ENCODE measurements at regions not wholly inside any gene's neighbourhood (a gene's known extent, or its start where the extent isn't known, plus 50 kb on each side); places are given as distances from the start of the nearest gene placed in this dataset.

GRCh38 chr4:82200046-82200445, 173.7 kb downstream of the HNRNPD start:
- WGBS, 2 experiments (ENCODE audit: insufficient coverage in 1 of 2, insufficient read length in 1 of 2), result 80% methylated on average over 1 of the region's 1 CpG; no CpG with 5 or more reads in 1 of the 2 experiments

GRCh38 chr4:82194329-82194728, 179.5 kb downstream of the HNRNPD start:
- WGBS, 2 experiments (ENCODE audit: insufficient coverage in 1 of 2, insufficient read length in 1 of 2), result 89 to 94% methylated on average over 3 to 4 of the region's 4 CpGs
- Mint-ChIP-seq H3K9me3 (no peaks in the 10 kb centered on the region), H3K36me3 (ENCODE audit: low read depth) (no peaks in the 10 kb centered on the region), H3K4me1 (no peaks in the 10 kb centered on the region), H3K27me3 (ENCODE audit: insufficient read depth) (no peaks in the 10 kb centered on the region), H3K4me3 (no peak overlapping the region), H3K27ac (no peak overlapping the region)
- Histone ChIP-seq H3K4me1 (ENCODE audit: control insufficient read depth, insufficient read depth, low read length) (no peaks in the 10 kb centered on the region), H3K27ac (ENCODE audit: low read depth, low read length) (no peak overlapping the region), H3K27me3 (ENCODE audit: control insufficient read depth, insufficient read depth, low read length, poor library complexity, severe bottlenecking) (no peaks in the 10 kb centered on the region), H3K4me3 (ENCODE audit: low read length) (no peak overlapping the region), H3K9ac (ENCODE audit: extremely low read depth, low read length, poor library complexity, severe bottlenecking) (no peak overlapping the region), H3K9me3 (ENCODE audit: control insufficient read depth, low read length) (no peaks in the 10 kb centered on the region), H3K36me3 (ENCODE audit: control insufficient read depth, insufficient read depth, low read length) (no peaks in the 10 kb centered on the region)
- no peak for TF ChIP-seq CTCF (conservative IDR thresholded peaks at IDR 0.05)
- no peak for DNase-seq

More at GRCh38 chr4:82200046-82200445, 173.7 kb downstream of the HNRNPD start:
- Histone ChIP-seq H3K36me3 (ENCODE audit: control insufficient read depth, insufficient read depth, low read length) (no peaks in the 10 kb centered on the region), H3K9me3 (ENCODE audit: control insufficient read depth, low read length) (no peaks in the 10 kb centered on the region), H3K27me3 (ENCODE audit: control insufficient read depth, insufficient read depth, low read length, poor library complexity, severe bottlenecking) (no peaks in the 10 kb centered on the region), H3K4me1 (ENCODE audit: control insufficient read depth, insufficient read depth, low read length) (no peaks in the 10 kb centered on the region), H3K9ac (ENCODE audit: extremely low read depth, low read length, poor library complexity, severe bottlenecking) (no peak overlapping the region), H3K27ac (ENCODE audit: low read depth, low read length) (no peak overlapping the region), H3K4me3 (ENCODE audit: low read length) (no peak overlapping the region)
- Mint-ChIP-seq H3K9me3 (no peaks in the 10 kb centered on the region), H3K36me3 (ENCODE audit: low read depth) (no peaks in the 10 kb centered on the region), H3K27ac (no peak overlapping the region), H3K4me1 (no peaks in the 10 kb centered on the region), H3K27me3 (ENCODE audit: insufficient read depth) (no peaks in the 10 kb centered on the region), H3K4me3 (no peak overlapping the region)
- no peak for TF ChIP-seq CTCF (conservative IDR thresholded peaks at IDR 0.05)
- no peak for DNase-seq

- 77 to 97% methylated on average over 3 to 8 of the region's 8 CpGs for WGBS, 2 experiments (ENCODE audit: insufficient coverage in 1 of 2, insufficient read length in 1 of 2)
- Mint-ChIP-seq H3K9me3 (peaks cover 2% of the 10 kb centered on the region), H3K27ac (no peak overlapping the region), H3K4me1 (no peaks in the 10 kb centered on the region), H3K27me3 (ENCODE audit: insufficient read depth) (peaks cover 9% of the 10 kb centered on the region), H3K36me3 (ENCODE audit: low read depth) (no peaks in the 10 kb centered on the region), H3K4me3 (no peak overlapping the region)
- no peak overlapping the region for H3K4me3 ChIP-seq (ENCODE audit: low read length)
- TF ChIP-seq CTCF (conservative IDR thresholded peaks at IDR 0.05), result no peak
- no peak overlapping the region for H3K27ac ChIP-seq (ENCODE audit: low read depth, low read length)
- no peaks in the 10 kb centered on the region for H3K27me3 ChIP-seq (ENCODE audit: control insufficient read depth, insufficient read depth, low read length, poor library complexity, severe bottlenecking)
- no peak for DNase-seq
- no peaks in the 10 kb centered on the region for H3K9me3 ChIP-seq (ENCODE audit: control insufficient read depth, low read length)
- H3K36me3 ChIP-seq (ENCODE audit: control insufficient read depth, insufficient read depth, low read length), result no peaks in the 10 kb centered on the region
- H3K4me1 ChIP-seq (ENCODE audit: control insufficient read depth, insufficient read depth, low read length), result no peaks in the 10 kb centered on the region
- no peak overlapping the region for H3K9ac ChIP-seq (ENCODE audit: extremely low read depth, low read length, poor library complexity, severe bottlenecking)
Observed at GRCh38 chr4:82192017-82192673, 181.6 kb downstream of the HNRNPD start.
